HCT116 (cell line): ENCODE measurements at regions not wholly inside any gene's neighbourhood (a gene's known extent, or its start where the extent isn't known, plus 50 kb on each side); places are given as distances from the start of the nearest gene placed in this dataset.

Source experiments
- ATAC-seq: fragments of 200-7000 bp; cut with Tn5 transposase; 2 replicates; pipeline ENCODE4 v1.9.1; 2020; ENCODE audit warnings: mild to moderate bottlenecking, moderate library complexity
- BruUV-seq: library from RNA; stranded (reverse); fragments of 400-500 nt; replicated peaks from 2 replicates; lab custom pipeline; 2021; lab: Mats Ljungman, UMichigan
- CTCF ChIA-PET: fragments of 300-600 bp; sonication (Branson Sonifier 250); formaldehyde crosslinking; loops from one replicate; lab custom pipeline; 2021; ENCODE audit warnings: antibody characterized with exemption; lab: Charles Lee
- POLR2A ChIA-PET: fragments of 300-600, 350-600 bp; sonication (Branson Sonifier 250); formaldehyde crosslinking; loops from one replicate; lab custom pipeline; 2021; ENCODE audit warnings: antibody characterized with exemption; lab: Charles Lee
- RAD21 ChIA-PET, 2 experiments: fragments of 300-600 bp; sonication (Branson Sonifier 250); formaldehyde crosslinking; loops; one replicate each; lab custom pipeline; 2023; ENCODE audit warnings: low total read pairs in 2 of 2; ENCODE audit not compliant: uncharacterized antibody in 2 of 2, unreplicated experiment in 2 of 2, low non-redundant PET in 1 of 2; lab: Charles Lee
- DNase-seq: peaks from one replicate; pipeline ENCODE4 v3.0.0-alpha.2; 2010; ENCODE audit warnings: low read depth, low spot score
- H2AFZ ChIP-seq: fragments of 200-600 bp; shearing (Covaris generic), sonication (generic); 2 replicates; pipeline ENCODE4 v1.6.1; 2017; ENCODE audit warnings: low read depth, mixed run types, mixed read lengths, antibody characterized with exemption, low read length; ENCODE audit not compliant: poor library complexity, severe bottlenecking
- H3K27ac ChIP-seq: 2 replicates; pipeline ENCODE4 v1.5.1; 2012; ENCODE audit warnings: low read depth, low read length
- H3K27me3 ChIP-seq: fragments of 200-600 bp; sonication (generic); 2 replicates; pipeline ENCODE4 v1.6.1; 2016; ENCODE audit warnings: mixed run types, low read length, mixed read lengths; ENCODE audit not compliant: insufficient read depth
- H3K36me3 ChIP-seq, 2 experiments: fragments of 200-500 bp in 1 of 2; fragments of 200-600 bp in 1 of 2; sonication (Bioruptor generic) in 1 of 2; sonication (generic) in 1 of 2; 2 replicates each; pipeline versions ENCODE4 v1.5.1 to v1.6.1; 2014 to 2016; ENCODE audit warnings: low read length in 2 of 2, inconsistent platforms in 1 of 2, mixed read lengths in 1 of 2, mixed run types in 1 of 2; ENCODE audit not compliant: insufficient read depth in 2 of 2, control insufficient read depth in 1 of 2
- H3K4me1 ChIP-seq, 2 experiments: fragments of 200-600 bp in 1 of 2; sonication (generic) in 1 of 2; 2 replicates each; pipeline versions ENCODE4 v1.5.1 to v1.6.1; 2012 to 2017; ENCODE audit warnings: low read length in 2 of 2, inconsistent platforms in 1 of 2, mild to moderate bottlenecking in 1 of 2, mixed read lengths in 1 of 2, mixed run types in 1 of 2, moderate library complexity in 1 of 2; ENCODE audit not compliant: insufficient read depth in 2 of 2, control insufficient read depth in 1 of 2
- H3K4me2 ChIP-seq: fragments of 200-600 bp; sonication (generic); 2 replicates; pipeline ENCODE4 v1.6.1; 2017; ENCODE audit warnings: mixed run types, low read length, mixed read lengths
- H3K4me3 ChIP-seq, 2 experiments: fragments of 200-600 bp in 1 of 2; sonication (generic) in 1 of 2; replicated peaks in 1 of 2; 2 replicates each; pipeline ENCODE4 v1.5.1; 2011 to 2016; ENCODE audit warnings: low read length in 2 of 2, control low read depth in 1 of 2, low read depth in 1 of 2, mild to moderate bottlenecking in 1 of 2, mixed read lengths in 1 of 2, mixed run types in 1 of 2
- H3K79me2 ChIP-seq: fragments of 200-600 bp; sonication (generic); 2 replicates; pipeline ENCODE4 v1.6.1; 2017; ENCODE audit warnings: mild to moderate bottlenecking, mixed run types, low read length, moderate library complexity, mixed read lengths; ENCODE audit not compliant: insufficient read depth
- H3K9ac ChIP-seq: fragments of 200-600 bp; sonication (generic); 2 replicates; pipeline ENCODE4 v1.6.1; 2016; ENCODE audit warnings: low read length, mixed read lengths
- H3K9me2 ChIP-seq: fragments of 200-600 bp; sonication (generic), shearing (Covaris generic); 2 replicates; pipeline ENCODE4 v1.6.1; 2017; ENCODE audit warnings: mixed run types, mild to moderate bottlenecking, moderate library complexity; ENCODE audit not compliant: insufficient read depth
- H3K9me3 ChIP-seq, 2 experiments: fragments of 200-500 bp in 1 of 2; fragments of 200-600 bp in 1 of 2; sonication (Bioruptor generic) in 1 of 2; sonication (generic) in 1 of 2; 2 replicates each; pipeline ENCODE4 v1.6.1; 2014 to 2017; ENCODE audit warnings: low read length in 2 of 2, mixed read lengths in 2 of 2, inconsistent platforms in 1 of 2, low read depth in 1 of 2, mild to moderate bottlenecking in 1 of 2, mixed run types in 1 of 2, moderate library complexity in 1 of 2; ENCODE audit not compliant: control insufficient read depth in 1 of 2, insufficient read depth in 1 of 2
- H4K20me1 ChIP-seq: fragments of 200-600 bp; sonication (generic), shearing (Covaris generic); 2 replicates; pipeline ENCODE4 v1.6.1; 2017; ENCODE audit warnings: mixed run types, mild to moderate bottlenecking, moderate library complexity; ENCODE audit not compliant: insufficient read depth
- CTCF ChIP-seq, 3 experiments: fragments of 200-600 bp in 1 of 3; sonication (generic) in 1 of 3; IDR thresholded peaks in 2 of 3; conservative IDR thresholded peaks in 1 of 3; 2 replicates each; pipeline ENCODE4 v1.5.1; 2012 to 2017; ENCODE audit warnings: low read depth in 2 of 3, low read length in 2 of 3, antibody characterized with exemption in 1 of 3, borderline replicate concordance in 1 of 3, control low read depth in 1 of 3, mild to moderate bottlenecking in 1 of 3, mixed read lengths in 1 of 3, mixed run types in 1 of 3, moderate library complexity in 1 of 3; ENCODE audit not compliant: insufficient read depth in 1 of 3
- EGR1 ChIP-seq: IDR thresholded peaks from 2 replicates; pipeline ENCODE4 v1.6.1; 2012; ENCODE audit warnings: low read depth
- ELF1 ChIP-seq: IDR thresholded peaks from 2 replicates; pipeline ENCODE4 v1.6.1; 2012; ENCODE audit warnings: low read depth, borderline replicate concordance
- FOSL1 ChIP-seq: IDR thresholded peaks from 2 replicates; pipeline ENCODE4 v1.6.1; 2012; ENCODE audit warnings: low read depth
- POLR2A ChIP-seq: IDR thresholded peaks from 2 replicates; pipeline ENCODE4 v1.7.0; 2011; ENCODE audit warnings: borderline replicate concordance; ENCODE audit not compliant: insufficient read depth, insufficient read length; ENCODE audit errors: extremely low read depth
- SP1 ChIP-seq: IDR thresholded peaks from 2 replicates; pipeline ENCODE4 v1.6.1; 2012; ENCODE audit warnings: low read depth
- SRF ChIP-seq: IDR thresholded peaks from 2 replicates; pipeline ENCODE4 v1.6.1; 2012; ENCODE audit warnings: low read depth
- ZNF274 ChIP-seq: fragments of 200-500 bp; sonication (Bioruptor generic); IDR thresholded peaks from 2 replicates; pipeline ENCODE4 v1.6.1; 2014; ENCODE audit warnings: mild to moderate bottlenecking, low read depth, low read length, inconsistent platforms
- intact Hi-C: fragments of 100-400 bp; cut with micrococcal nuclease; formaldehyde crosslinking; loops from 2 replicates; pipeline ENCODE4 v1.10.0; 2022
- TF ChIP-seq, protein P1 (sequence below): IDR thresholded peaks from 2 replicates; pipeline ENCODE4 v1.6.1; 2012; ENCODE audit warnings: low read depth

- ChIA-PET CTCF (no interaction called here), POLR2A (no interaction called here)
- intact Hi-C loops: loop anchor here (5.0 kb wide), 1 partner anchor 838 kb away; the partner anchor contains the start of gene TEX48
Observed at GRCh38 chr9:115520646-115521045, 402.7 kb upstream of the TNC start.

More at GRCh38 chr9:115520646-115521045, 402.7 kb upstream of the TNC start:
- no peak for TF ChIP-seq ZNF274
- no peak for TF ChIP-seq SRF
- TF ChIP-seq, protein P1, sequence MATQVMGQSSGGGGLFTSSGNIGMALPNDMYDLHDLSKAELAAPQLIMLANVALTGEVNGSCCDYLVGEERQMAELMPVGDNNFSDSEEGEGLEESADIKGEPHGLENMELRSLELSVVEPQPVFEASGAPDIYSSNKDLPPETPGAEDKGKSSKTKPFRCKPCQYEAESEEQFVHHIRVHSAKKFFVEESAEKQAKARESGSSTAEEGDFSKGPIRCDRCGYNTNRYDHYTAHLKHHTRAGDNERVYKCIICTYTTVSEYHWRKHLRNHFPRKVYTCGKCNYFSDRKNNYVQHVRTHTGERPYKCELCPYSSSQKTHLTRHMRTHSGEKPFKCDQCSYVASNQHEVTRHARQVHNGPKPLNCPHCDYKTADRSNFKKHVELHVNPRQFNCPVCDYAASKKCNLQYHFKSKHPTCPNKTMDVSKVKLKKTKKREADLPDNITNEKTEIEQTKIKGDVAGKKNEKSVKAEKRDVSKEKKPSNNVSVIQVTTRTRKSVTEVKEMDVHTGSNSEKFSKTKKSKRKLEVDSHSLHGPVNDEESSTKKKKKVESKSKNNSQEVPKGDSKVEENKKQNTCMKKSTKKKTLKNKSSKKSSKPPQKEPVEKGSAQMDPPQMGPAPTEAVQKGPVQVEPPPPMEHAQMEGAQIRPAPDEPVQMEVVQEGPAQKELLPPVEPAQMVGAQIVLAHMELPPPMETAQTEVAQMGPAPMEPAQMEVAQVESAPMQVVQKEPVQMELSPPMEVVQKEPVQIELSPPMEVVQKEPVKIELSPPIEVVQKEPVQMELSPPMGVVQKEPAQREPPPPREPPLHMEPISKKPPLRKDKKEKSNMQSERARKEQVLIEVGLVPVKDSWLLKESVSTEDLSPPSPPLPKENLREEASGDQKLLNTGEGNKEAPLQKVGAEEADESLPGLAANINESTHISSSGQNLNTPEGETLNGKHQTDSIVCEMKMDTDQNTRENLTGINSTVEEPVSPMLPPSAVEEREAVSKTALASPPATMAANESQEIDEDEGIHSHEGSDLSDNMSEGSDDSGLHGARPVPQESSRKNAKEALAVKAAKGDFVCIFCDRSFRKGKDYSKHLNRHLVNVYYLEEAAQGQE: no peak
- TF ChIP-seq CTCF (IDR thresholded peaks at IDR 0.05 in 2 of 3, conservative IDR thresholded peaks at IDR 0.05 in 1 of 3; ENCODE audit: borderline replicate concordance in 1 of 3, insufficient read depth in 1 of 3, low read depth in 2 of 3, low read length in 2 of 3): no peak
- no peak for TF ChIP-seq SP1
- TF ChIP-seq FOSL1: no peak
- TF ChIP-seq EGR1: no peak
- no peak for TF ChIP-seq POLR2A
- TF ChIP-seq ELF1: no peak
- BruUV-seq: no TSS peak
- no peak for ATAC-seq
- Histone ChIP-seq H3K4me3 (no peak overlapping the region), H3K4me1 (no peaks in the 10 kb centered on the region), H3K9me2 (no peaks in the 10 kb centered on the region), H3K27ac (no peak overlapping the region), H3K27me3 (0 out of 2 replicates have a peak, but pooled peaks cover 3% of the 10 kb centered on the region), H3K36me3 (no peaks in the 10 kb centered on the region), H3K79me2 (no peaks in the 10 kb centered on the region), H4K20me1 (no peaks in the 10 kb centered on the region), H3K9me3 (no peaks in the 10 kb centered on the region), H3K9ac (no peak overlapping the region), H3K4me2 (no peak overlapping the region), H2AFZ (no peak overlapping the region)
- RAD21 ChIA-PET: no interaction called here
- no peak for DNase-seq
